ENCODE measurements at regions not wholly inside any gene's neighbourhood (a gene's known extent, or its start where the extent isn't known, plus 50 kb on each side); places are given as distances from the start of the nearest gene placed in this dataset.

GRCh38 chr9:85402551-85402950 is 339.2 kb downstream of the AGTPBP1 start:
- no peak for TF ChIP-seq CTCF (IDR thresholded peaks at IDR 0.05; ENCODE audit: borderline replicate concordance)

GRCh38 chr9:85401998-85402397 is 339.8 kb downstream of the AGTPBP1 start:
- peaks cover 13% of the 10 kb centered on the region for H3K4me1 ChIP-seq
- TF ChIP-seq CTCF (IDR thresholded peaks at IDR 0.05; ENCODE audit: borderline replicate concordance) = no peak
- no peak for DNase-seq
- no peaks in the 10 kb centered on the region for H3K36me3 ChIP-seq
- no peak overlapping the region for H3K4me3 ChIP-seq
- no peaks in the 10 kb centered on the region for H3K9me3 ChIP-seq (replicated peaks)
- H3K27ac ChIP-seq (replicated peaks) = no peak overlapping the region
- H3K27me3 ChIP-seq (ENCODE audit: low read depth) = peaks cover 6% of the 10 kb centered on the region
- intact Hi-C loops (cut with micrococcal nuclease) = no loop called here

More at GRCh38 chr9:85402551-85402950, 339.2 kb downstream of the AGTPBP1 start:
- Histone ChIP-seq H3K36me3 (no peaks in the 10 kb centered on the region), H3K27ac (replicated peaks) (no peak overlapping the region), H3K4me3 (no peak overlapping the region), H3K4me1 (peaks cover 13% of the 10 kb centered on the region), H3K27me3 (ENCODE audit: low read depth) (peaks cover 4% of the 10 kb centered on the region), H3K9me3 (replicated peaks) (no peaks in the 10 kb centered on the region)
- no peak for DNase-seq
- intact Hi-C loops (cut with micrococcal nuclease) = no loop called here

- H3K4me3 ChIP-seq = no peak overlapping the region
- no peaks in the 10 kb centered on the region for H3K36me3 ChIP-seq
- intact Hi-C loops (cut with micrococcal nuclease) = no loop called here
- H3K27me3 ChIP-seq (ENCODE audit: low read depth) = peaks cover 31% of the 10 kb centered on the region
- H3K27ac ChIP-seq (replicated peaks) = no peak overlapping the region
- TF ChIP-seq CTCF (IDR thresholded peaks at IDR 0.05; ENCODE audit: borderline replicate concordance) = no peak
- no peaks in the 10 kb centered on the region for H3K9me3 ChIP-seq (replicated peaks)
- peaks cover 6% of the 10 kb centered on the region for H3K4me1 ChIP-seq
- DNase-seq = no peak
Measured at GRCh38 chr9:85397005-85397404, 344.7 kb downstream of the AGTPBP1 start.

- Histone ChIP-seq H3K27ac (replicated peaks) (no peak overlapping the region), H3K9me3 (replicated peaks) (no peaks in the 10 kb centered on the region), H3K4me3 (no peak overlapping the region), H3K36me3 (no peaks in the 10 kb centered on the region), H3K4me1 (no peaks in the 10 kb centered on the region), H3K27me3 (ENCODE audit: low read depth) (peaks cover 33% of the 10 kb centered on the region)
- intact Hi-C loops (cut with micrococcal nuclease) = no loop called here
- no peak for DNase-seq
- TF ChIP-seq CTCF (IDR thresholded peaks at IDR 0.05; ENCODE audit: borderline replicate concordance) = no peak
Measured at GRCh38 chr9:85392260-85392659, 349.5 kb downstream of the AGTPBP1 start.

GRCh38 chr9:85377731-85378289 is 363.9 kb downstream of the AGTPBP1 start:
- Histone ChIP-seq H3K9me3 (replicated peaks) (no peaks in the 10 kb centered on the region), H3K27me3 (ENCODE audit: low read depth) (peaks cover 22% of the 10 kb centered on the region), H3K36me3 (no peaks in the 10 kb centered on the region), H3K4me3 (no peak overlapping the region), H3K4me1 (no peaks in the 10 kb centered on the region), H3K27ac (replicated peaks) (no peak overlapping the region)
- intact Hi-C loops (cut with micrococcal nuclease) = no loop called here
- no peak for TF ChIP-seq CTCF (IDR thresholded peaks at IDR 0.05; ENCODE audit: borderline replicate concordance)
- no peak for DNase-seq

Measured in left ventricle myocardium inferior (tissue), 1 donor.